T-helper 1 cell treated with Interleukin-12 subunit alpha and Interleukin-12 subunit beta and Interleukin-4 antibody, amounts not matched to agents 30 ng/mL and 1 ng/mL, for 36 hours (primary cell): ENCODE measurements at regions not wholly inside any gene's neighbourhood (a gene's known extent, or its start where the extent isn't known, plus 50 kb on each side); places are given as distances from the start of the nearest gene placed in this dataset.
"Not testable (repeated sequence)": the region's sequence is repeated elsewhere in the genome, so short reads cannot be mapped to it uniquely, and the experiment has no call there.

Experiments
- intact Hi-C: fragments of 100-400 bp; cut with micrococcal nuclease; formaldehyde crosslinking; loops from one replicate; pipeline ENCODE4 v1.15.1; 2024

DNA sequence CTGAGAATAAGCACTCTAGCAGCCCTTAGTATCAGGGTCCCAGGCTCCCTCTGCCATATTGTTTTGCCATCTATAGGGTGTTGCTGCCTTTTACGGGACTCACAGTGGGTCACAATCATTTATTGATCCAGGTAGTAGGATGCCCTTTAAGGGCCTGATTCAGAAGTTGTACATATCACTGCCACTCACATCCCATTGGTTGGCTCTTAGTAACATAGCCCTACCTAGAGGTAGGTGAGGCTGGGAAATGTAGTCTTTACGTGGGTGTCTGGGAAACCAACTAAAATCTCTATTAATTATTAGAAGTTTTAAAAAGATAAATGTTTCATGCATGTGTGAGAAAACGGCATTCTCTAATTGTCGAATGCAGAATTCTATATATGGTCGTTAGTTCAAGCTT, 78.8 kb upstream of the ATP5PO start:
- intact Hi-C loops: no loop called here

DNA sequence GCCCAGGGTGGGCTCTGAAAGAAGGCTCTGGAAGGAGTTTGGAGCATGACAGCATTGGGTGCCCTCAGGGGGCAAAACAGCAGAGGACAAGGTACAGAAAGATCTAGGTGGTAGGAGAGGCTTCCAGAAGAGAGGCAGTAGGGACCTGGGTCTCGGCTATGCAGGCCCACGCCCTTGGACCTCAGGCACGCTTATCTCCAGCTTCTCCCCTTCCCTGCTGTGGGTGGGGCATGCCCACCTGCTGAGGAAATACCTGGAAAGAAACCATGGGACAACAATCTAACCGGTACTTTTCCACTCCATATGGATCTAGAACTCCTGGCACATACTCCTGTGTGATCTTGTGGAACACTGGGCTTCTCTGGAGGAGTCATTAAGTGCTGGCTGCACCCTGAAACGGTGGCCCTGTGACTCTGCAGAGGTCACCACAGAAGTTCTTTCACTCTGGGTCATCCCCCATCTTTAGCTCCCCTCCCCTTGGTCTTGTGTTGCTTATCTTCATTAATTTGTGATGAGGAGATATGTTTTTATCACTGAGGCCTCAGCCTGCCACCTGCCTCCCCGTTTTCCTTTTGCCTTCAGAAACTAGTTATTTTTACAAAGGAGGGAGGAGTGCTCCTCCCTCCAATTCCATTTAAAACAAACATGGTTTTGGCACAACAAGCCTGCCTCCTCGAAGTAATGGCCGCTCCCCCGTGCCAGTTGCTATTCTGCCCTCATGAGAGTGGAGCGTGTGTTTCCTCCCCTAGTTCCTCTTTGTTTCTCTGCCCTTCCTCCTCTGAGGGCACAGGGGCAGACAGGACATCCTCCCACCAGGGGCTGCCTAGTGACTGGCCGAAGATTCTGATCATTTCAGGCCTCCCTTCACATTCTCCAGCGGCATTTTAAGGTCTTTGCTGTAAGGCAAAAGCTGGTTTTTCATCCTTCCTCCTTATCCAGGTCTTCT, 78.0 kb upstream of the ATP5PO start:
- intact Hi-C loops: no loop called here

- intact Hi-C loops: not testable (repeated sequence)
These were observed 76.8 kb upstream of the ATP5PO start for GRCh38 chr21:33992412-33992811.

GRCh38 chr21:33991133-33991532, 75.5 kb upstream of the ATP5PO start:
- intact Hi-C loops: no loop called here

GRCh38 chr21:33989440-33989839, 73.8 kb upstream of the ATP5PO start:
- intact Hi-C loops: no loop called here

DNA sequence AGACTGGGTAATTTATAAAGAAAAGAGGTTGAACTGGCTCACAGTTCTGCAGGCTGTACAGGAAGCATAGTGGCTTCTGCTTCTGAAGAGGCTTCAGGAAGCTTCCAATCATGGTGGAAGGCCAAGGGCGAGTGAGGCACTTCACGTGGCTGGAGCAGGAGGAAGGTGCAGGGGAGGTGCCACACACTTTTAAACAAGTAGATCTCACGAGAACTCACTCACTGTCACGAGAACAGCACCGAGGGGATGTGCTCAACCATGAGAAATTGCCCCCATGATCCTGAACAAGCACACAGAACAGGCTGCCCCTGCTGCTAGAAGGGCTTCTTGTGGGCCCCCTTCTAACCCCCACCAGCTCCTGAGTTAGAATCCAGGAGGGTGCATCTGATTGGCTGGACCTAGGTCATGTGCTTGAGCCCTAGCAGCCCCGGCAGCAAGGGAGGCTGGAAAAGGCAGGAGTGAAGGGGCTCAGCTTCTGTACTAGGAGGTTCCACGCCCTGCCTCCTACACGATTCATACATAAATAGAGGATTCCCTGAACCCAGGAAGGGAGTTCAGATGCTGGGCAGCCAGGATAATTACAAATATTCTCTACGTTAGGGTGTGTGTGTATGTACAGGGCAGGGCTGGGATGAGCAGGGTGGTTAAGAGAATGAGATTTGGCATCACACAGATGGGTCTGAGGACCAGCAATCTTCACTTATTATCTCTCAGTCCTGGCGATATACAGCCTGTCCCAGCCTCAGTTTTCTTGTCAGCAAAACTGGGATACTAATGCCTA, 72.8 kb upstream of the ATP5PO start:
- intact Hi-C loops: no loop called here

- intact Hi-C loops: no loop called here
These were observed 71.9 kb upstream of the ATP5PO start for GRCh38 chr21:33987461-33987860.

GRCh38 chr21:33985117-33986050, 69.8 kb upstream of the ATP5PO start:
- intact Hi-C loops: no loop called here

GRCh38 chr21:33984021-33984481, 68.4 kb upstream of the ATP5PO start:
- intact Hi-C loops: no loop called here

- intact Hi-C loops: no loop called here
These were observed 65.9 kb upstream of the ATP5PO start for GRCh38 chr21:33981391-33982101.

DNA sequence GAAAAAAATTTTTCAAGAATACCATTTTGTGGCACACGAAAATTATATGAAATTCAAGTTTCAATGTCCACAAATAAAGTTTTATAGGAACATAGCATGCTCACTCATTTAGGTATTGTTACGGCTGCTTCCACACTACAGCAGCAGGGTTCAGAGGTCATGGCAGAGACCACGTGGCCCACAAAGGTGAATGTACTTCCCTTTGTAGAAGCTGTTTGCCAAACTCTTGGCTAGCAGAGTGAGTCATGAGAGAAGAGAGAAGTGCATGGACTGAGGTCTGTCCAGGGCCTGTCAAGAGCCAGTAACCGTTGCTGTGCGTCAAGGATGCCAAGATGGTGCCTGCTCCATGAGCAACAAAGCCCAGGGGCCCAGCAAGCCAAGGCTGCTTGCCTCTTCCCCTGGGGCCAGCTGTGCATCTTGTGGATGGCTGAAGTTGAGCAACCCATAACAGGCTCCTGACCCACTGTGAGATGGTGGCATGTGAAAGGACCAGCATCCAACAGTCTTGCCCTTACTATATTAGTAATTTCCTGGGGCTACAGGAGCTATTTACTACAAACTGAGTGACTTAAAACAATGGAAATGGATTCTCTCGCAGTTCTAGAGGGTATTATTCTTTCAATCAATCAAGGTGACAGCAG, 64.8 kb upstream of the ATP5PO start:
- intact Hi-C loops: no loop called here

- intact Hi-C loops: loop anchor here (2.0 kb wide), 1 partner anchor 336 kb away; the partner anchor contains the start of gene ITSN1
These were observed 63.0 kb upstream of the ATP5PO start for GRCh38 chr21:33978585-33978984.

DNA sequence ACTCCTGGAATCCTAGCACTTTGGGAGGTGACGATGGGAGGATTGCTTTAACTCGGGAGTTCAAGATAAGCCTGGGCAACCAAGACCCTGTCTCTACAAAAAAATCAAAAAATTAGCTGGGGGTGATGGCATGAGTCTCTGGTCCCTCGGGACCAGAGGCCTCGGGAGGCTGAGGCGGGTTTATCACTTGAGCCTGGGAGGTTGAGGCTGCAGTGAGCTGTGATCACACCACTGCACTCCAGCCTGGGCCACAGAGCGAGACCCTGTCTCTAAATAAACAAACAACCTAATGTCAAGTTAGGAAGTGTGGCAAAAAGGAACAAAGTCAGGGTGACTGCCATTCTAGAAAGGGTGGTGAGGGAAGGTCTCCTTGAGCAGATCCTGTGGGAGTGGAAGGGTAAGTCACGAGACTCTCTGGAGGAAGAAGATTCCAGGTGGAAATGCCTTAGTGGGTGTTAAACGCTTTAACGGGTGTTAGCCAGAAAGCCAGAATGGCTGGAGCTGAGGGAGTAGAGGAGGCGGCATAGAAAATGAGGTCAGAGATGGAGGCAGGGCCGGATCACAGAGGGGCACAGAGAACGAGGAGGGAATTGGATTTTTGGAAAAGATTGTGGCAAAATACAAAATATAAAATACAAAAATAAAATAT, 62.2 kb upstream of the ATP5PO start:
- intact Hi-C loops: loop anchor here (2.0 kb wide), 2 partner anchors 53 to 335 kb away; partner anchors contain the start of gene ITSN1

- intact Hi-C loops: loop anchor here (2.0 kb wide), 1 partner anchor 52 kb away; no protein-coding TSS in a partner anchor
These were observed 61.6 kb upstream of the ATP5PO start for GRCh38 chr21:33977017-33977720.

- intact Hi-C loops: loop anchor here (1.0 to 2.0 kb wide), 3 partner anchors 52 to 97 kb away; partner anchors contain the start of genes MRPS6 and SLC5A3
These were observed 60.7 kb upstream of the ATP5PO start for GRCh38 chr21:33976082-33977016.

- intact Hi-C loops: loop anchor here (1.0 to 2.0 kb wide), 7 partner anchors 27 to 373 kb away; partner anchors contain the start of genes MRPS6 and SLC5A3
These were observed 60.0 kb upstream of the ATP5PO start for GRCh38 chr21:33975548-33976081.
